HEK293T (cell line): ENCODE measurements at regions not wholly inside any gene's neighbourhood (a gene's known extent, or its start where the extent isn't known, plus 50 kb on each side); places are given as distances from the start of the nearest gene placed in this dataset.

ENCODE experiments used
- CTBP1 ChIP-seq: fragments of 450-650 bp; IDR thresholded peaks from 2 replicates; pipeline ENCODE4 v1.6.1; 2016; ENCODE audit warnings: borderline replicate concordance
- HDGF ChIP-seq: fragments of 450-650 bp; IDR thresholded peaks from 2 replicates; pipeline ENCODE4 v1.6.1; 2017; ENCODE audit warnings: antibody characterized with exemption, borderline replicate concordance
- SP1 ChIP-seq: fragments of 450-650 bp; IDR thresholded peaks from 2 replicates; pipeline ENCODE4 v1.6.1; 2017
- SUZ12 ChIP-seq: fragments of 450-650 bp; IDR thresholded peaks from 2 replicates; pipeline ENCODE4 v1.6.1; 2016; ENCODE audit warnings: mild to moderate bottlenecking
- TARDBP ChIP-seq: fragments of 450-650 bp; IDR thresholded peaks from 2 replicates; pipeline ENCODE4 v1.6.1; 2016
- ZNF384 ChIP-seq: fragments of 450-650 bp; IDR thresholded peaks from 2 replicates; pipeline ENCODE4 v1.6.1; 2016

- TF ChIP-seq ZNF384 (no peak), HDGF (no peak), TARDBP (no peak), SUZ12 (no peak), SP1 (no peak), CTBP1 (no peak)
Measured at GRCh38 chr2:6480514-6480913, 385.2 kb downstream of the CMPK2 start.
